GM21526 (cell line): ENCODE measurements at regions not wholly inside any gene's neighbourhood (a gene's known extent, or its start where the extent isn't known, plus 50 kb on each side); places are given as distances from the start of the nearest gene placed in this dataset.
"Not testable (repeated sequence)": the region's sequence is repeated elsewhere in the genome, so short reads cannot be mapped to it uniquely, and the experiment has no call there.

Source experiments
- ATAC-seq: cut with Tn5 transposase; IDR thresholded peaks from one replicate; pipeline ENCODE4 v1.9.1; 2021; ENCODE audit warnings: moderate library complexity; ENCODE audit not compliant: unreplicated experiment, low FRiP score

DNA sequence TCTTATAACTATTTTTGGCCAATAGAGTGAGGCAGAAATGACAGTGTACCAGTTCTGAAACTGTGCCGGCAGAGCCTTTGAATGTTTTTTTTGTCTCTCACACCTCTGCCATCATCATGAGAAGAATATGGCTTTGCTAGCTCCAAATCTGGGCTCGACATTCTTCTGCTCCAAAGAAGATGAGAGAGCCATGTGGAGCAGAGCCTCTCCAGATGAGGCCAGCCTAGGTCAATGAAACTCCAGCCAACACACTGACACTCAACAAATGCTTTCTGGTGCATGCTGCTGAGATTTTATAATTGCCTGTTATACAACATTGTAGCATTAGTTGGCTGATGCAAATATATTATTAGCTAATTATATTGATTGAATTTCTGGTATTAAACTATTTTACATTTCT is 154.7 kb downstream of the SLC38A4 start:
- ATAC-seq = no peak

DNA sequence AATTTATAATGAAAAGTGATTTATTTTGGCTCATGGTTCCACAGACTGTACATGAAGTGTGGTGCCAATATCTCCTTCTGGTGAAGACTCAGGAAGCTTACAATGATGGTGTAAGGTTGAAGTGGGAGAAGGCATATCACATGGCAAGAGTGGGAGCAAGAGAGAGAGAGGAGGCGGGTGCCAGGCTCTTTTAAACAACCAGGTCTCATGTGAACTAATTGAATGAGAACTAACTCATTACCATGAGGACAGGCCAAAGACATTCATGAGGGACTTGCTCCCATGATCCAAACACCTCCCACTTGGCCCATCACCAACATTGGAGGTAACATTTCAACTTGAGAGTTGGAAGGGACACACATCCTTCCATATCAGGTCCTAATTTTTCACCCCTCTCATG is 155.2 kb downstream of the SLC38A4 start:
- ATAC-seq = no peak

DNA sequence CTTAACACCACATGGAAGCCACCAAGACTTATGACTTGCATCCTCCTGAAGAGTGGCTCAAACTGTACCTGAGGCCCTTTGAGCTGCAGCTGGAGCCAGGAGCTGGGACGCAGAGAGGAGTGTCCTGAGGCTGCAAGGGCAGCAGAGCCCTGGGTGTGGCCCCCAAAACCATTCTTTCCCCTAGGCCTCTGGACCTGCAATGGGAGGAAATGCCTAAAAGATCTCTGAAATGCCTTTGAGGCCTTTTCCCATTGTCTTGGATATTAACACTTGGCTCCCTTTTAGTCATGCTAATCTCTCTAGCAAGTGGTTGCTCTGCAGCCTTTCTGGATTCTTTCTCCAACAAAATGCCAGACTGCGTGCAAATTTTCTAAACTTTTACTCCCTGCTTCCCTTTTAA is 156.1 kb downstream of the SLC38A4 start:
- ATAC-seq = no peak

DNA sequence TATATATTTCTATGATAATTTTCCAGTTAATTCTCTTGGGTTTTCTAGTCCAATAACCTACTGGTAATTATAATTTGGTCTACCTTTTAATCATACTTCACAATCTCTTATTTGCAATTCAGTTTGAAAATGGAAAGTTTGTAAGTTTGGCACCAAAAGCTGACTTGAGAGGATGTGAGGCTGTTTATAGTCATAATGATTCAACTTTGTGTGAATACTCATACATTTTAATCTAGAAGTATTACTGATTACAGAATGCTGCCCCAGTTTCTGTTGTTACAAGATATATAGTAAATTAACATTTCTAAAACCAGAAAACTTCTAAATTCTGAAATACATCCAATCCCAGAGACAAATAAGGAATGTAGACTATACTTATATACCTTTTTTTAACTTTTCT is 158.2 kb downstream of the SLC38A4 start:
- no peak for ATAC-seq

DNA sequence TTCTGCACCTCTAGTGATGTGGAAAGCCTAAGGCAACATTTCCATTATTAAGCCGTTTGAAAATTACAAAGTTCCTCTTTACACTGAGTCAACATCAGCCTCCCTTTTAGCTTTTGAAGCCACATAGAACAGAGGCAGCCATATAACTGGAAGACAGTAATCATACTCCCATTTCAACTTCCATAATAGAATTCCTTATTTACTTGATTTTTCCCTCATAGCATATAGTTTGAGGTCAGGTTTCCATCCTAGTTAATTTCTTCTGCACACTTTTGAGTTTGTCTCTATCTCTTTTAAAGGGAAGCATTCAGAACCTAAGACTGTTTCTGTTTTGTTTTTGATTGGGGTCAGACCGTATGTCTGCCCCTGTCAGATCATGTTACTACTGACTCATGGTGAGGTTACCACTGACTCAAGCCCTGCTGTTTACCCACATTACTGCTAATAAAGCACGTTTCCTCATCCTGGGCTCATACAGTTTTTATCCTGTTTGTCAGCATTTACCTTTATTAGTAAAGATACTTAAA is 161.0 kb downstream of the SLC38A4 start:
- ATAC-seq = no peak

DNA sequence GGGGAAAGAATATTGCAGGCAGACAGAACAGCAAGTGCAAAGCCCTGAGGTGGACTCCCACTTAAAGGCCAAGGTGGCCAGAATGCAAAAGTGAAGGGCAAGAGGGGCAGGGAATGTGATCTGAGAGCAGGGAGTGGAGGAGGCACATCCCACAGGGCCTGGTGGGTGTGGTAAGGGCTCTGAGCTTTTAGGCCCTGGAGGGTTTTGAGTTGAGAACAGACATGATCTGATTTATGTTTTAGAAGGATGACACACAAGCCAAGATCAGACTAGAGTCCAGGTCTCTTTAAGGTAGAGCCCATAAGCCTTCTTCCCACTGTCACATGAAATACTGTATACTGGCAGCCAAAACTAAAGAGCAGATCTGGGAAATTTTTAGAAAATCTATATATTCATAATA is 162.5 kb downstream of the SLC38A4 start:
- no peak for ATAC-seq

DNA sequence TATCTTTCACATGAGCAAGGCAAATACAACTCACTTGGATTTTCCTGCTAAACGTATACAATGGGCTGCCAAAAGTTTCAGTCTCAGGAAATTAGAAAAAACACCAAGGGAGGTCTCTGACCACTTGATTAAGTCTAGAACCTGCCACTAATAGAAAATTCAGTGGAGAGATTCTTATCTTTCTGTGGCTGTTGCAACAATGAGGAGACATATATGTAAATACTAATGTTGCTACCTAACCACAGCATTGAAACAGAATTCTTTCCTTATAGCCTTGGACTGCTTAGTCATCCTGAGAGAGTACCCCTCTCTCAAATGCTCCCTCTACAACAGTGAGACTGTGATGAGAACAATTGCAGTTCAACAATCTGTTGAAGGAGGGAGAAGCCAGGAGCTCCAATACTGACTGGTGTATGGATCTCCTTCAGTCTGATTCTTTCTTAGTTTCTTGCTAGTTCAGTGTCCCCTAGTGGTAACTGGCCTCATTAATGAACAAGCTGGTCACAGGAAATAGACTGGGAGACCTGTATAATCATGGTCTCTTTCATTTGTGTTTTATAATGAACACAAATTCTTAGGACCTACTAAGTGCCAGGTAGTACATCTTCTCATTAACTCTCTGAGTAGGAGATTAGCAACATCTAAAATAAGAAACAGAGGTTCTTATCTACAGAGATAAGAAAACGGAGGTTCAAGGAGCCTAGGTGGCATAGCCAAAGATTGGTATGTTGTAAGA is 164.5 kb downstream of the SLC38A4 start:
- peak; percentile 95 for ATAC-seq

DNA sequence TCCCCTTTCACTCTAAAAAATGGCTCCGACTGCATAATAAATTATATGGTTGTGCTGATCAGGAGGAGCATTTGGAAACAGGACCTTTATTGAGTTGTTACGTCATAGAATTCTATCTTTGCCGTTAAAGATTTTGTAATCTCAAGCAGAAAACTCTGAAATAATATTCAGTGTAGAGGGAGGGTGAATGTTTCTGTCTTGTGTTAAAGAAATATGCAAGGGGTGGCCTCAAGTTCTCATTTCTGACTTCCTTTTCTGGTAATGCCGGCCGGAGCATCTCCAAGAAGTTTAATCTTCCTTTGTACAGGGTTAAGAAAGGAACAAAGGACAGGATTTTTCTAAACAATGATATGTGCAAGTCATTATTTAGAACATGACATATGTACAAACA is 165.1 kb downstream of the SLC38A4 start:
- no peak for ATAC-seq

DNA sequence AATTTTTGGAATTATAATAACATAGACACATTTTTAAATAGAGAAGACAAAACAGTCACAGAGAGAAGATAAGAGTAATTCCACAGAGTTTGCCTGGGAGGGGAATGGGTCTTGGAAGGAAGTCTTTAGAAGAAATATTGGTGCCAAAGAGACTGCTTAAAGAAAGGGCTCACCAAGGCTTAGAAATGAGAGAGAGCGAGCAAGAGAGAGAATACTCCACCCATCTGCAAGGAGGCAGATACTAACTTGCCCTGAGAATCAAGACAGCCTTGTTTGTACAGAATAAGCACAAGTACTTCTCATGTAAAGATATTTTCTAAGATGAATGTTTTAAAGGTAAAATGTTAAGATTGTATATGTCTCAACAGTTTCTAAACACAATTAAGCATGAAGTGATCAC is 165.5 kb downstream of the SLC38A4 start:
- ATAC-seq = no peak

DNA sequence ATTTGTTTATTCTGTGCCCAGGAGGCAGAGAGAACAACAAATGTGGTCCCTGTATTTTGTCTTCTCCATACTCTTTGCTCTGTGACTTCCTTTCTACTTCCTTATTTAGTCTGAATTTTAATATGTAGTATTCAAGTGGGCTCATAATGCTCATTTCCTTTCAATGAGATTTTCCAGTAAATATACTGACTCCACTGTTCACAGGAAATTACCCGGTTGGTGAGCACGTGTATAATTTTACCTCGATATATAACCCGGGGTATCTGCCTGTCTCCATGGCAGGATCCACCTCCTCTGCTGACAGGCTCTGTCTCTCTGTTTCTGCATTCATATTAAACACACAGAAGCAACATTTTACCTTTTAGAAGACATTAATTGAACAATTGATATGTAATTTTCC is 166.0 kb downstream of the SLC38A4 start:
- no peak for ATAC-seq

DNA sequence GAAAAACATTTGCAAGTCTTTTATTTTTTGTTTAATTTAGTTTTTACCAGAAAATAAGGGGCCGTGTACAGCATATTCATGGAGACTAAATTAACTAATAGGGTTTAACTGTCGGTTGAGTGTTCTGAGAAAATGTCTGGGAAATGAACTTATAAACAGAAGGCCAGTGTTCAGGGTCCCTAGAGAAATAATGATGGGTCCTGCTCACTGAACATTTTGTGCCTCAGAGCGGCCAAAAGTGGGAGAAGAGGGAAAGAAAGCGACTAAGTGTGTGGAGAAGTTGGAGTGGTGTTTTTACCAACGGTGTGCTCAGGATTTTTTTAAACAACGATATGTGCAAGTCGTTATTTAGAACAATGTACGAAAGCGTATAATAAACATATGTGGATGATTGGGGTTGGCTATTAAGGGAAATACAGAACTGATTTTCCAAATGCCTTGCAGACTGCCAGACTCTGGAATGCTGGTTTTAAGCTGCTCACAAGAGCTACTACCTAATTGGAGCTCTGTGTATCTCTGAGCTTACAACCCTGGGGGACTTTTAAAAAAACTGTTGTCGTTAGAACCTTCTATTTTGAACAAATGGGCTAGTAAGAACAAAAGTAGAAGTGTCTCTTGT is 166.7 kb downstream of the SLC38A4 start:
- ATAC-seq = no peak

DNA sequence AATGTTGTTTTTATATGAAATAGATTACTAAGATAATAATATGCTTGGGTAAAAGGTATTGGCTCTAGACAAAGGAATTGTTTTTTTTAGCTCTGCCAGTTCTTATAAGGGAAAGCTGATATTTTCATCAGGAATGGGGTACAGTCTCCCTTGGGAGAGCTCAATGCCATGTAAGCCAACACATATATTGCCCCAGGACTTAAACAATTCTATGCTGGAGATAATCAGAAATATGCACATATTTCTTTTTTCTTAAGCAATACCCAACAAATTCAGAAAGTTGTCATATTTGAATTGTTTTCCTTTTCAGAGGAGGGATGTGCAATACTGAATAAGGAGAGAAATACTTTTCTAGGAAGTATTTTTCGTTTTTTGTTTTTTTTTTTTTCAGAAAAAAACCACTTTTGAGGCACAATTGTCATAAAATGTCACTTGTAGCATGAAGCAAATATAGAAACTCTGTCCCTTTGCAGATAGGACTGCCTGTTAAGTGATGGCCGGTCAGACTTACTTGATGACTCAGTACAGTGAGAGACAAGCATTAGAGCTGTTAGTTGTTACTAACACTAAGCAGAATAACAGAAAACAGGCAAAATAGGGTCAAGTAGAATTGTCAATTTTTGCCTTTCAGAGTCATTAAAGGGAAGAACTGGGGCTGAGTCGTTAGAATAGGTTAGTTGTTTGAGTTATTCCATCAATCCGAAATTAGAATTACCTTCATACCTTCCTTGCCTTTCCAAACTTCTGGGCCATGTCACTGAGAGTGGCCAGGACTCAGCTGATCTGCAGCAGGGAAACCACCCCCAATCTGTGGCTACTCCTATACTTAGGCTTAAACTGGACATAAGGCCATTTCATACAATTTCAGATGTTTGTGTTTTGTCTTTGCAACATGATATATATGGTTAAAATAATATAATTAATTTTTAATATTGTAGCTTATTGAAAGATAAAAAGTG is 168.1 kb downstream of the SLC38A4 start:
- ATAC-seq = no peak

DNA sequence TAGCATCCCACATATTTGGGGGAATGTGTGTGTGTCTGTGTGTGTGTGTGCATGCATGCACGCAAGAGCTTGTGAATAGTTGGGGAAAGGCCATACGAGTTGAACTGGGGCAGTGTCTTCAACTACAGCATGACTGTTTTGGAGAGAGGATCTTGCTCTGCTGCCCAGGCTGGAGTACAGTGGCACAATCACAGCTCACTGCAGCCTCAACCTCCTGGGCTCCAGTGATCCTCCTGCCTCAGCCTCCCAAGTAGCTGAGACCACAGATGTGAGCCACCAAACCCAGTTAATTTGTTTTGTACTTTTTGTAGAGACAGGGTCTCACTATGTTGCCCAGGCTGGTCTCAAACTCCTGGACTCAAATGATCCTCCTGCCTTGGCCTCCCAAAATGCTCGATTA is 169.8 kb downstream of the SLC38A4 start:
- ATAC-seq = not testable (repeated sequence)

DNA sequence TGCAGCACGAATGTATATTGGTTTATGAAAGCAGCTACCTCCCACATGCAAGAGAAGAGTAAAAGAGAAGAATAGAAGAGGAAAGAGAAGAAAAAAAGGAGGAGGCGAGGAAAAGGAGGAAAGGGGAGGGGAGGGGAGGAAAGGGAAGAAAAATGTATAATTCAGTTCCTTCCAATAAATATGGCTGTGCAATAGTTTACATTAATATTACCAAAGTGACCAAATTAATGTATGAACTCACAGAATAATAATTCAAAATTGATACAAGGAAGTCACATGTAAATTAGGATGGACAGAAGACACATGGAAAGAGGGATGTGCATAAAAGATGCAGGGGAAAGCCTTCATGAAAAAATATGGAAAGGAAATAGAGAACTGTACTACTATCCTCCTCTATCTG is 172.5 kb downstream of the SLC38A4 start:
- ATAC-seq = no peak

DNA sequence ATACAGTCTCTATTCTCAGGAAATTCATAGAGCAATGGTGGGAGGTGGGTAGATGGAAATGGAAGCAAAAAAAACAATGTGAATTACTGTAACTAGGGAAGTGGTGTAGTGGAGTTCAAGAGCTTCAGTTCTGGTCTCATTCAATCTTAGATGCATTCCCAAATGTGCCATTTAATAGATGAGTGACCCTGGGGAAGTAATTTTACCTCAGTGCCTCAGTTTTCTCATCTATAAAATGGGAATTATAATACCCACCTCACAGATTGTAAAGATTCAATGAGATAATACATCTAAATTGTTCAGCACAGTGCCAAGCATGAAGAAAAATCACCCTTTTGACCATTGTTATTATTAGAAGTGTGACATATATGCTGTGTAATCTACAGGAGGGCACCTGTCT is 173.1 kb downstream of the SLC38A4 start:
- no peak for ATAC-seq

DNA sequence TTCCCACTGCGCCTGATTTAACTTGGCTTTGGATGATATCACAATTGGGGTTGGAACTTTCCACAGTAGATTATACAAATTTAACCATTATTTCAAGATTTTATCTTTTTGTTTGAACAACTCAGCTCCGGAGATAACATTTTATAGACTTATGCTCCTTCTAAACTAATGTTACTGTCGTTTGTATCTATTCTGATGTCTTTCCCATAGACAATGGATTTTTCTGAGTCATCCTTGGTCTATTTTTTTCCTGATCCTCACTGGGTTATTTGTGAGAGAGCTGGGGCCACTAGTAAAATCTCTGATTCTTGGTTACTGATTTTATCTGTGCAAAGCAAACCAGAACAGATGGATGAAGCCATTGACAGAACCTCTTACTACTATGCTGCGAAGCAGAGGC is 175.1 kb downstream of the SLC38A4 start:
- ATAC-seq = no peak

DNA sequence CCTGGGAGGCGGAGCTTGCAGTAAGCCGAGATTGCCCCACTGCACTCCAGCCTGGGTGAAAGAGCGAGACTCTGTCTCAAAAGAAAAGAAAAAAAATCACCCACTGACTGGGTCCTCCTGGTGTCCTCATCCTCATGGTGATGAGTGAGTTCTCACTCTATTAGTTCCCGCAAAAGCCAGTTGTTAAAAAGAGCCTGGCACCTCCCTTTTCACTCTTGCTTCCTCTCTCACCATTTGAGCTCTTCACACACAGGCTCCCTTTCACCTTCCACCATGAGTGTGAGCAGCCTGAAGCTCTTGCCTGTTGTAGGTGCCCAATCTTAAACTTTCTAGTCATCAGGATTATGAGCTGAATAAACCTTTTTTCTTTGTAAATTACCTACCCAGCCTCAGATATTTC is 176.4 kb downstream of the SLC38A4 start:
- no peak for ATAC-seq

DNA sequence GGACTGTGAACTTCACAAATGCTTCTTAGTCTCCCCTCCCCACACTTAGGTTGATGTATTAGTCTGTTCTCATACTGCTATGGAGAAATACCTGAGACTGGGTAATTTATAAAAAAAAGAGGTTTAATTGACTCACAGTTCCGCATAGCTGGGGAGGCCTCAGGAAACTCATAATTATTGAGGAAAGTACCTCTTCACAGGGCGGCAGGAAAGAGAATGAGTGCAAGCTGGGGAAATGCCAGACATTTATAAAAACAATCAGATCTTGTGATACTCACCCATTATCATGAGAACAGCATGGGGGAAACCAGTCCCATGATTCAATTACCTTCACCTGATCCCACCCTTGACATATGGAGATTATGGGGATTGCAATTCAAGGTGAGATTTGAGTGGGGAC is 178.8 kb downstream of the SLC38A4 start:
- ATAC-seq = no peak

DNA sequence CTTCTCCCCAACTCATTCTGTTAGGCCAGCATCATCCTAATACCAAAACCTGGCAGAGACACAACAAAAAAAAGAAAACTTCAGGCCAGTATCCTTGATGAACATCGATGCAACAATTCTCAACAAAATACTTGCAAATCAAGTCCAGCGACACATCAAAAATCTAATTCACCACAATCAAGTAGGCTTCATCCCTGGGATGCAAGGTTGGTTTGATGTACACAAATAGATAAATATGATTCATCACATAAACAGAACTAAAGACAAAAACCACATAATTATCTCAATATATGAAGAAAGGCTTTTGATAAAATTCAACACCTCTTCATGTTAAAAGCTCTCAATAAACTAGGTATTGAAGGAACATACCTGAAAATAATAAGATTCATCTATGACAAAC is 184.1 kb downstream of the SLC38A4 start:
- ATAC-seq = not testable (repeated sequence)

DNA sequence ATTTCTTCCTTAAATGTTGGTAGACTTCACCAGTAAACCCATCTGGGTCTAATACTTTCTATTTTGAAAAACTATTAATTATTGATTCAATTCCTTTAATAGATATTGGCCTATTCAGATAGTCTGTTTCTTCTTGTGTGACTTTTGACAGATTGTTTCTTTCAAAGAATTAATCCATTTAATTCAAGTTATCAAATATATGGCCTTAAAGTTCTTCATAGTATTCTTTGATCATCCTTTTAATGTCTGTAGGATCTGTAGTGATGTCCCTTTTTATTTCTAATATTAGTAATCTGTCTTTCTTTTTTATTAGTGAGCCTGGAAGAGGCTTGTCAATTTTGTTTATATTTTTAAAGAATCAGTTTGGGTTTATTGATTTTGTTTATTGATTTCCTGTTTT is 190.0 kb downstream of the SLC38A4 start:
- no peak for ATAC-seq
